Neural cell (in vitro differentiated cells): ENCODE measurements at regions not wholly inside any gene's neighbourhood (a gene's known extent, or its start where the extent isn't known, plus 50 kb on each side); places are given as distances from the start of the nearest gene placed in this dataset.

ENCODE experiments used
- H2AFZ ChIP-seq: fragments of 200-600, 300-800 bp; sonication (generic), shearing (Covaris generic); 2 replicates; pipeline ENCODE4 v1.6.0; 2014; ENCODE audit warnings: low read depth, mild to moderate bottlenecking, antibody characterized with exemption, low read length, moderate library complexity
- H3F3A ChIP-seq: fragments of 200-600 bp; shearing (Covaris generic); 2 replicates; pipeline ENCODE4 v1.6.1; 2016; ENCODE audit warnings: mild to moderate bottlenecking, moderate library complexity, mixed read lengths, antibody characterized with exemption, low read length; ENCODE audit not compliant: insufficient read depth, poor library complexity, severe bottlenecking
- H3K27ac ChIP-seq: fragments of 200-600, 300-800 bp; sonication (generic), shearing (Covaris generic); 2 replicates; pipeline ENCODE4 v1.5.1; 2014; ENCODE audit warnings: mild to moderate bottlenecking, low read length, moderate library complexity
- H3K27me3 ChIP-seq: fragments of 300-800, 200-600 bp; sonication (generic), shearing (Covaris generic); 2 replicates; pipeline ENCODE4 v1.6.0; 2014; ENCODE audit warnings: mild to moderate bottlenecking, low read depth, low read length, moderate library complexity; ENCODE audit not compliant: insufficient read depth
- H3K36me3 ChIP-seq: fragments of 300-800, 200-600 bp; sonication (generic), shearing (Covaris generic); 2 replicates; pipeline ENCODE4 v1.5.1; 2014; ENCODE audit warnings: mild to moderate bottlenecking, antibody characterized with exemption, low read length, moderate library complexity; ENCODE audit not compliant: insufficient read depth
- H3K4me2 ChIP-seq: fragments of 300-800, 200-600 bp; sonication (generic), shearing (Covaris generic); 2 replicates; pipeline ENCODE4 v1.6.0; 2014; ENCODE audit warnings: mild to moderate bottlenecking, low read length
- H3K4me3 ChIP-seq: fragments of 300-800, 200-600 bp; sonication (generic), shearing (Covaris generic); 2 replicates; pipeline ENCODE4 v1.5.1; 2014; ENCODE audit warnings: mild to moderate bottlenecking, low read length, moderate library complexity
- H3K79me2 ChIP-seq: fragments of 200-600 bp; shearing (Covaris generic); replicated peaks from 2 replicates; pipeline ENCODE4 v1.6.0; 2014; ENCODE audit warnings: mild to moderate bottlenecking, low read length, moderate library complexity; ENCODE audit not compliant: insufficient read depth
- H3K9ac ChIP-seq: fragments of 300-800, 200-600 bp; sonication (generic), shearing (Covaris generic); 2 replicates; pipeline ENCODE4 v1.6.1; 2016; ENCODE audit warnings: mild to moderate bottlenecking, low read length, mixed read lengths
- H3K9me2 ChIP-seq: fragments of 200-600 bp; shearing (Covaris generic); 2 replicates; pipeline ENCODE4 v1.6.1; 2016; ENCODE audit warnings: mild to moderate bottlenecking, low read length, mixed read lengths; ENCODE audit not compliant: insufficient read depth
- H3K9me3 ChIP-seq: fragments of 200-600, 300-800 bp; sonication (generic), shearing (Covaris generic); 2 replicates; pipeline ENCODE4 v1.6.1; 2016; ENCODE audit warnings: mild to moderate bottlenecking, mixed run types, low read length, moderate library complexity, mixed read lengths
- H4K20me1 ChIP-seq: fragments of 200-600 bp; shearing (Covaris generic); 2 replicates; pipeline ENCODE4 v1.6.1; 2016; ENCODE audit warnings: mild to moderate bottlenecking, mixed run types; ENCODE audit not compliant: insufficient read depth
- CTCF ChIP-seq: fragments of 450-650 bp; IDR thresholded peaks from 2 replicates; pipeline ENCODE4 v1.5.1; 2014; ENCODE audit warnings: antibody characterized with exemption, mild to moderate bottlenecking, moderate library complexity; ENCODE audit not compliant: poor library complexity, severe bottlenecking
- EP300 ChIP-seq: fragments of 450-650 bp; conservative IDR thresholded peaks from 2 replicates; pipeline ENCODE4 v1.6.1; 2014; ENCODE audit warnings: antibody characterized with exemption, mild to moderate bottlenecking, moderate library complexity; ENCODE audit not compliant: poor library complexity, severe bottlenecking
- EZH2 ChIP-seq: fragments of 200-600, 300-800 bp; shearing (Covaris generic), sonication (generic); IDR thresholded peaks from 2 replicates; pipeline ENCODE4 v1.6.1; 2014; ENCODE audit warnings: antibody characterized with exemption, low read length, borderline replicate concordance, mild to moderate bottlenecking; ENCODE audit not compliant: insufficient read depth, poor library complexity, severe bottlenecking
- MXI1 ChIP-seq: fragments of 450-650 bp; conservative IDR thresholded peaks from 2 replicates; pipeline ENCODE4 v1.6.1; 2014; ENCODE audit warnings: antibody characterized with exemption, mild to moderate bottlenecking; ENCODE audit not compliant: poor library complexity, severe bottlenecking
- POLR2AphosphoS5 ChIP-seq: IDR thresholded peaks from 2 replicates; pipeline ENCODE4 v1.6.1; 2012
- RAD21 ChIP-seq: fragments of 450-650 bp; conservative IDR thresholded peaks from 2 replicates; pipeline ENCODE4 v1.6.1; 2014; ENCODE audit warnings: antibody characterized with exemption, mild to moderate bottlenecking, moderate library complexity
- REST ChIP-seq: IDR thresholded peaks from 2 replicates; pipeline ENCODE4 v1.6.1; 2012; ENCODE audit warnings: borderline replicate concordance
- SMC3 ChIP-seq: fragments of 450-650 bp; conservative IDR thresholded peaks from 2 replicates; pipeline ENCODE4 v1.6.1; 2014; ENCODE audit warnings: antibody characterized with exemption, mild to moderate bottlenecking, moderate library complexity; ENCODE audit not compliant: poor library complexity
- TAF1 ChIP-seq: IDR thresholded peaks from 2 replicates; pipeline ENCODE4 v1.6.1; 2012; ENCODE audit warnings: low read depth

- H3K4me3 ChIP-seq, result no peak overlapping the region
- H3K9me2 ChIP-seq, result no peaks in the 10 kb centered on the region
- TF ChIP-seq SMC3 (no peak), REST (no peak), TAF1 (no peak)
- no peak overlapping the region for H3K9ac ChIP-seq
- no peak overlapping the region for H2AFZ ChIP-seq
- no peaks in the 10 kb centered on the region for H3K79me2 ChIP-seq
- no peak overlapping the region for H3K27ac ChIP-seq
- H3K9me3 ChIP-seq, result no peaks in the 10 kb centered on the region
- no peaks in the 10 kb centered on the region for H4K20me1 ChIP-seq
- no peaks in the 10 kb centered on the region for H3K27me3 ChIP-seq
- no peaks in the 10 kb centered on the region for H3F3A ChIP-seq
- no peak overlapping the region for H3K4me2 ChIP-seq
- H3K36me3 ChIP-seq, result no peaks in the 10 kb centered on the region
Measured at GRCh38 chr1:111062081-111062480, 77.8 kb downstream of the DRAM2 start.

- Histone ChIP-seq H3K9me3 (no peaks in the 10 kb centered on the region), H3K4me2 (no peak overlapping the region), H3K9me2 (no peaks in the 10 kb centered on the region), H3K79me2 (no peaks in the 10 kb centered on the region), H3K9ac (no peak overlapping the region), H3K27ac (no peak overlapping the region), H2AFZ (no peak overlapping the region), H3K27me3 (no peaks in the 10 kb centered on the region), H3K36me3 (no peaks in the 10 kb centered on the region), H3F3A (no peaks in the 10 kb centered on the region), H4K20me1 (no peaks in the 10 kb centered on the region), H3K4me3 (no peak overlapping the region)
- TF ChIP-seq CTCF (no peak), REST (no peak), RAD21 (no peak), TAF1 (no peak), SMC3 (no peak), MXI1 (no peak), EZH2 (no peak), EP300 (no peak), POLR2AphosphoS5 (no peak)
Measured at GRCh38 chr1:111054656-111055055, 85.2 kb downstream of the DRAM2 start.
